ENCODE measurements at regions not wholly inside any gene's neighbourhood (a gene's known extent, or its start where the extent isn't known, plus 50 kb on each side); places are given as distances from the start of the nearest gene placed in this dataset.

GRCh38 chr20:11054266-11054993 lies 380.6 kb upstream of the JAG1 start:
- intact Hi-C loops (cut with DNase I), result no loop called here
- ATAC-seq, result no peak
- TF ChIP-seq CTCF (IDR thresholded peaks at IDR 0.05), result no peak

DNA sequence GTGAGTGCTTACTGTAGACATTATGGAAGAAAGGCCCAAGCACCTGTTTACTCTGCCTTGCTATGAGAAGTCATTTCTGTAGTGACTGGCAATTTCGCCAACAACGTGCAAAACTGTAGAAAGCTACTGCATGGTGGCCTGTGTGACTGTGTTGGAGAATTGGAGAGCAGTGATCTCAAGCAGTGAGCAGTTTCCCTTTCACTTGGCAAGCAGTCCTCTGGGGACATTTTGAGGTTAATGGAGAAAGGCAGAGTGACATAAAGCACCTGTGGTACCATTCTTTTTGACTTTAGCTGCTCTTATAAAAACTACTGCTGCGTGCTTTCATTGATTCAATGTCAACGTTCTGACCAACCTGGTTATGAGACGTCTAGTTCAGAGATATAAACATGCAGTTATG lies 382.6 kb upstream of the JAG1 start:
- no peak overlapping the region for H3K27ac ChIP-seq
- H3K9me3 ChIP-seq, result no peaks in the 10 kb centered on the region
- H3K4me3 ChIP-seq, result no peak overlapping the region
- ATAC-seq, result no peak
- no peaks in the 10 kb centered on the region for H3K4me1 ChIP-seq
- intact Hi-C loops (cut with DNase I), result no loop called here
- no peak for TF ChIP-seq CTCF (IDR thresholded peaks at IDR 0.05)
- DNase-seq, result no peak
- H3K36me3 ChIP-seq, result no peaks in the 10 kb centered on the region
- no peaks in the 10 kb centered on the region for H3K27me3 ChIP-seq (ENCODE audit: low read depth)

More at GRCh38 chr20:11054266-11054993, 380.6 kb upstream of the JAG1 start:
- Histone ChIP-seq H3K27me3 (ENCODE audit: low read depth) (no peaks in the 10 kb centered on the region), H3K4me1 (no peaks in the 10 kb centered on the region), H3K4me3 (no peak overlapping the region), H3K36me3 (no peaks in the 10 kb centered on the region), H3K27ac (no peak overlapping the region), H3K9me3 (no peaks in the 10 kb centered on the region)
- no peak for DNase-seq

- Histone ChIP-seq H3K36me3 (no peaks in the 10 kb centered on the region), H3K4me3 (no peak overlapping the region), H3K4me1 (no peaks in the 10 kb centered on the region), H3K27me3 (ENCODE audit: low read depth) (no peaks in the 10 kb centered on the region), H3K27ac (no peak overlapping the region), H3K9me3 (no peaks in the 10 kb centered on the region)
- DNase-seq (no peak), ATAC-seq (no peak)
- TF ChIP-seq CTCF (IDR thresholded peaks at IDR 0.05), result no peak
- intact Hi-C loops (cut with DNase I), result no loop called here
Observed at GRCh38 chr20:11057624-11058023, 383.8 kb upstream of the JAG1 start.

- Histone ChIP-seq H3K36me3 (no peaks in the 10 kb centered on the region), H3K27me3 (ENCODE audit: low read depth) (no peaks in the 10 kb centered on the region), H3K9me3 (no peaks in the 10 kb centered on the region), H3K4me1 (no peaks in the 10 kb centered on the region), H3K27ac (no peak overlapping the region), H3K4me3 (no peak overlapping the region)
- DNase-seq, result no peak
- ATAC-seq, result no peak
- no peak for TF ChIP-seq CTCF (IDR thresholded peaks at IDR 0.05)
- intact Hi-C loops (cut with DNase I), result no loop called here
Observed at GRCh38 chr20:11059659-11060058, 385.9 kb upstream of the JAG1 start.

- no peak for ATAC-seq
- Histone ChIP-seq H3K36me3 (no peaks in the 10 kb centered on the region), H3K27ac (no peak overlapping the region), H3K9me3 (no peaks in the 10 kb centered on the region), H3K27me3 (ENCODE audit: low read depth) (no peaks in the 10 kb centered on the region), H3K4me3 (no peak overlapping the region), H3K4me1 (no peaks in the 10 kb centered on the region)
- no peak for DNase-seq
- TF ChIP-seq CTCF (IDR thresholded peaks at IDR 0.05), result no peak
- intact Hi-C loops (cut with DNase I), result no loop called here
Observed at GRCh38 chr20:11060423-11061185, 386.8 kb upstream of the JAG1 start.
